ENCODE measurements at regions not wholly inside any gene's neighbourhood (a gene's known extent, or its start where the extent isn't known, plus 50 kb on each side); places are given as distances from the start of the nearest gene placed in this dataset.

GRCh38 chr3:110955301-110955880 lies 116.2 kb upstream of the NECTIN3 start:
- TF ChIP-seq CTCF (IDR thresholded peaks at IDR 0.05; ENCODE audit: control extremely low read depth, extremely low read depth, low read depth, missing control alignments) = no peak
- no peak for DNase-seq (ENCODE audit: extremely low spot score)
- POLR2A ChIA-PET = no interaction called here
- CTCF ChIA-PET = no interaction called here

GRCh38 chr3:110956081-110956480 lies 115.5 kb upstream of the NECTIN3 start:
- no peak for TF ChIP-seq CTCF (IDR thresholded peaks at IDR 0.05; ENCODE audit: control extremely low read depth, extremely low read depth, low read depth, missing control alignments)
- DNase-seq (ENCODE audit: extremely low spot score) = no peak
- ChIA-PET POLR2A (no interaction called here), CTCF (interaction anchor here (1.3 kb wide), 1 partner anchor 8 kb away, joined by 3 read pairs; no protein-coding TSS in a partner anchor)

GRCh38 chr3:110957247-110958025 lies 114.2 kb upstream of the NECTIN3 start:
- DNase-seq (ENCODE audit: extremely low spot score) = no peak
- POLR2A ChIA-PET = no interaction called here
- CTCF ChIA-PET = interaction anchor here (1.3 kb wide), 1 partner anchor 9 kb away, joined by 3 read pairs; no protein-coding TSS in a partner anchor
- no peak for TF ChIP-seq CTCF (IDR thresholded peaks at IDR 0.05; ENCODE audit: control extremely low read depth, extremely low read depth, low read depth, missing control alignments)

GRCh38 chr3:110958313-110959147 lies 113.1 kb upstream of the NECTIN3 start:
- POLR2A ChIA-PET = no interaction called here
- no peak for TF ChIP-seq CTCF (IDR thresholded peaks at IDR 0.05; ENCODE audit: control extremely low read depth, extremely low read depth, low read depth, missing control alignments)
- no peak for DNase-seq (ENCODE audit: extremely low spot score)
- CTCF ChIA-PET = no interaction called here

GRCh38 chr3:110965976-110966375 lies 105.6 kb upstream of the NECTIN3 start:
- POLR2A ChIA-PET = no interaction called here
- CTCF ChIA-PET = interaction anchor here (1.1 kb wide), 2 partner anchors 33 to 73 kb away, joined by 3 read pairs; no protein-coding TSS in a partner anchor
- no peak for TF ChIP-seq CTCF (IDR thresholded peaks at IDR 0.05; ENCODE audit: control extremely low read depth, extremely low read depth, low read depth, missing control alignments)
- no peak for DNase-seq (ENCODE audit: extremely low spot score)

GRCh38 chr3:110966966-110967663 lies 104.5 kb upstream of the NECTIN3 start:
- CTCF ChIA-PET = interaction anchor here (0.8 to 1.2 kb wide), 3 partner anchors 11 to 32 kb away, joined by 3 read pairs; no protein-coding TSS in a partner anchor
- POLR2A ChIA-PET = no interaction called here
- no peak for TF ChIP-seq CTCF (IDR thresholded peaks at IDR 0.05; ENCODE audit: control extremely low read depth, extremely low read depth, low read depth, missing control alignments)
- no peak for DNase-seq (ENCODE audit: extremely low spot score)

Measured in GM10248 (cell line).